Gastrocnemius medialis (tissue), 4 donors: ENCODE measurements at regions not wholly inside any gene's neighbourhood (a gene's known extent, or its start where the extent isn't known, plus 50 kb on each side); places are given as distances from the start of the nearest gene placed in this dataset.

Source experiments
- ATAC-seq, 2 donors: fragments of 150-250 bp; one replicate each; pipeline ENCODE4 v1.9.1; 2016
- DNase-seq, 2 donors: peaks; one replicate each; pipeline ENCODE4 v3.0.0-alpha.2; 2019
- H3K27ac ChIP-seq, 4 donors: fragments of 200-600 bp; sonication (generic); 1 replicate in 1 of 4; 2 replicates in 3 of 4; pipeline ENCODE4 v1.5.1; 2016 to 2018; ENCODE audit warnings: mild to moderate bottlenecking in 2 of 4, moderate library complexity in 1 of 4
- H3K27me3 ChIP-seq, 3 donors: fragments of 200-600 bp; sonication (generic) in 2 of 3; 1 replicate in 1 of 3; 2 replicates in 2 of 3; pipeline versions ENCODE4 v1.5.1 to v1.6.0; 2016 to 2019; ENCODE audit warnings: mild to moderate bottlenecking in 1 of 3, moderate library complexity in 1 of 3
- H3K36me3 ChIP-seq, 2 donors: fragments of 200-600 bp; sonication (generic) in 1 of 2; one replicate each; pipeline ENCODE4 v1.5.1; 2017 to 2018
- H3K4me1 ChIP-seq, 2 donors: fragments of 200-600 bp; sonication (generic) in 1 of 2; one replicate each; pipeline ENCODE4 v1.5.1; 2016 to 2017; ENCODE audit warnings: mild to moderate bottlenecking in 2 of 2
- H3K4me3 ChIP-seq, 4 donors: fragments of 200-600 bp; sonication (generic) in 3 of 4; 1 replicate in 1 of 4; 2 replicates in 3 of 4; pipeline ENCODE4 v1.5.1; 2016 to 2019; ENCODE audit warnings: mild to moderate bottlenecking in 2 of 4
- H3K9me3 ChIP-seq, 3 donors: fragments of 200-600 bp; sonication (generic) in 2 of 3; 1 replicate in 1 of 3; 2 replicates in 2 of 3; pipeline ENCODE4 v1.5.1; 2016 to 2019
- POLR2A ChIP-seq, 2 donors: fragments of 450-650 bp; IDR thresholded peaks; one replicate each; pipeline ENCODE4 v1.6.1; 2017; ENCODE audit warnings: antibody characterized with exemption in 2 of 2, mild to moderate bottlenecking in 2 of 2, moderate library complexity in 2 of 2
- in situ Hi-C, 4 donors: fragments of 200-750 bp; cut with MboI; loops; one replicate each; pipeline versions ENCODE4 v1.15.0 to v1.8.0; 2017; ENCODE audit warnings: low sequenced_read_pairs in 4 of 4
- intact Hi-C: fragments of 100-400 bp; cut with DNase I; formaldehyde crosslinking; loops from one replicate; pipeline ENCODE4 v1.15.1; 2023; ENCODE audit warnings: low total_unique reads
- TF ChIP-seq, protein P1 (sequence below), 5 experiments: fragments of 450-650 bp in 3 of 5; fragments of 200-600 bp in 2 of 5; sonication (generic) in 2 of 5; IDR thresholded peaks in 4 of 5; conservative IDR thresholded peaks in 1 of 5; 1 replicate in 4 of 5; 2 replicates in 1 of 5; pipeline ENCODE4 v1.5.1; 2016 to 2019; ENCODE audit warnings: antibody characterized with exemption in 5 of 5, mild to moderate bottlenecking in 3 of 5, moderate library complexity in 3 of 5

DNA sequence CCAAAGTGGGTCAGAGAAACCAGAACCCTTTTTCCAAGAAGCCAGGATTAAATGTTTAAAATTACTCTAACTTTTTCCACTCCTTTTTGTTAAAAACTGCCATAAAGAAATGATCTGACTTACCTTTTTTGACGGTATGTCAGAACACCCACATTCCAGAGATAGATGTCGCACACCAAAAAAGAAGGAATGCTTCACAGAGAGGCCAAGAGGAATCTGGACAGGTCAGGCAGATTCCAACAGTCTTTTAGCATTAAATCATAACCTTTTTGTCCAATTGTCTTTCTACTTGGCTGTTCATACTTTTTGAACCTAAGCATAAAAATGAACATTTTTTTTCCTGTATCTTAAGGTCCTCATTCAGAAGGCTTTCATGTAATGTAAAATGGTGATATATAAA is 846.9 kb downstream of the NSUN3 start:
- in situ Hi-C loops (no loop called here), intact Hi-C loops (no loop called here)
- TF ChIP-seq POLR2A (IDR thresholded peaks at IDR 0.05): no peak
- TF ChIP-seq, protein P1, sequence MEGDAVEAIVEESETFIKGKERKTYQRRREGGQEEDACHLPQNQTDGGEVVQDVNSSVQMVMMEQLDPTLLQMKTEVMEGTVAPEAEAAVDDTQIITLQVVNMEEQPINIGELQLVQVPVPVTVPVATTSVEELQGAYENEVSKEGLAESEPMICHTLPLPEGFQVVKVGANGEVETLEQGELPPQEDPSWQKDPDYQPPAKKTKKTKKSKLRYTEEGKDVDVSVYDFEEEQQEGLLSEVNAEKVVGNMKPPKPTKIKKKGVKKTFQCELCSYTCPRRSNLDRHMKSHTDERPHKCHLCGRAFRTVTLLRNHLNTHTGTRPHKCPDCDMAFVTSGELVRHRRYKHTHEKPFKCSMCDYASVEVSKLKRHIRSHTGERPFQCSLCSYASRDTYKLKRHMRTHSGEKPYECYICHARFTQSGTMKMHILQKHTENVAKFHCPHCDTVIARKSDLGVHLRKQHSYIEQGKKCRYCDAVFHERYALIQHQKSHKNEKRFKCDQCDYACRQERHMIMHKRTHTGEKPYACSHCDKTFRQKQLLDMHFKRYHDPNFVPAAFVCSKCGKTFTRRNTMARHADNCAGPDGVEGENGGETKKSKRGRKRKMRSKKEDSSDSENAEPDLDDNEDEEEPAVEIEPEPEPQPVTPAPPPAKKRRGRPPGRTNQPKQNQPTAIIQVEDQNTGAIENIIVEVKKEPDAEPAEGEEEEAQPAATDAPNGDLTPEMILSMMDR (IDR thresholded peaks at IDR 0.05 in 4 of 5, conservative IDR thresholded peaks at IDR 0.05 in 1 of 5): no peak
- Histone ChIP-seq H3K27ac (no peak overlapping the region), H3K9me3 (no peaks in the 10 kb centered on the region), H3K4me3 (no peak overlapping the region), H3K36me3 (no peaks in the 10 kb centered on the region), H3K4me1 (no peaks in the 10 kb centered on the region), H3K27me3 (no peaks in the 10 kb centered on the region)
- no peak for DNase-seq
- no peak for ATAC-seq

DNA sequence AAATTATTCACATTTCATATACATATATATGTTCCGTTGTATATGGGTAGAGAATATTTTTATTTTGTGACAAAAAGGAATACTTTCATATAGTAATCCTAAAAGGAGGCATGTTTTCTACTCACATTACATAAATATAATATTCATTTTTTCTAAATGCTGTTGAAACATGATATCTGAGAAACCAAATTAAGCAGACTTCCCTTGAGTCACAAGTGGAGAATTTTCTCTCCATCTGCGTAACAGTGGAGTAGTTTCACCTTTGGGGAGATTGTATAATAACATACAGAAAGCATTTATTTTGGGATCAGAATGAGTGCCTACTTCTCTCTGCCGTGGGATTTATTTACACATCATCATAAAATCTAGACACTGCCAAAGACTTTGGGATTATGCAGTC is 849.8 kb downstream of the NSUN3 start:
- DNase-seq: no peak
- TF ChIP-seq, protein P1 (IDR thresholded peaks at IDR 0.05 in 4 of 5, conservative IDR thresholded peaks at IDR 0.05 in 1 of 5): no peak
- TF ChIP-seq POLR2A (IDR thresholded peaks at IDR 0.05): no peak
- in situ Hi-C loops: no loop called here
- Histone ChIP-seq H3K9me3 (no peaks in the 10 kb centered on the region), H3K4me3 (no peak overlapping the region), H3K27ac (no peak overlapping the region), H3K36me3 (no peaks in the 10 kb centered on the region), H3K27me3 (no peaks in the 10 kb centered on the region), H3K4me1 (no peaks in the 10 kb centered on the region)
- intact Hi-C loops: no loop called here
- no peak for ATAC-seq

DNA sequence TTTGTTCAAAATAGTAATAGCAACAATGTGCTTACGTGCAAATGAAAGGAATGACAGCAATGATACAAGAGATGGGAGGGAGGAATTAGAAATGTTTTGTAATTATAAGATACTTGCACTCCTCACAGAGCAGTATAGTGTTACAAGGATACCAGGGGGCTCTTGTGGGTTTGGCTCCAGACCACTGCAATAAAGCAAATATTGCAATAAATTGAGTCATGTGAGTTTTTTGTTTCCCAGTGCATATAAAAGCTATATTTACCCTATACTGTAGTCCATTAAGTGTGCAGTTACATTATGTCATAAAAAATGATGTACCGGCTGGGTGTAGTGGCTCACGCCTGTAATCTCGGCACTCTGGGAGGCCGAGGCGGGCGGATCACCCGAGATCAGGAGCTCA is 864.3 kb downstream of the NSUN3 start:
- H3K27ac ChIP-seq: no peak overlapping the region
- no peaks in the 10 kb centered on the region for H3K9me3 ChIP-seq
- H3K36me3 ChIP-seq: no peaks in the 10 kb centered on the region
- H3K27me3 ChIP-seq: no peaks in the 10 kb centered on the region
- intact Hi-C loops: no loop called here
- no peak for ATAC-seq
- H3K4me1 ChIP-seq: no peaks in the 10 kb centered on the region
- TF ChIP-seq POLR2A (IDR thresholded peaks at IDR 0.05): no peak
- TF ChIP-seq, protein P1 (IDR thresholded peaks at IDR 0.05 in 4 of 5, conservative IDR thresholded peaks at IDR 0.05 in 1 of 5): no peak
- in situ Hi-C loops: no loop called here
- no peak overlapping the region for H3K4me3 ChIP-seq
- DNase-seq: no peak

DNA sequence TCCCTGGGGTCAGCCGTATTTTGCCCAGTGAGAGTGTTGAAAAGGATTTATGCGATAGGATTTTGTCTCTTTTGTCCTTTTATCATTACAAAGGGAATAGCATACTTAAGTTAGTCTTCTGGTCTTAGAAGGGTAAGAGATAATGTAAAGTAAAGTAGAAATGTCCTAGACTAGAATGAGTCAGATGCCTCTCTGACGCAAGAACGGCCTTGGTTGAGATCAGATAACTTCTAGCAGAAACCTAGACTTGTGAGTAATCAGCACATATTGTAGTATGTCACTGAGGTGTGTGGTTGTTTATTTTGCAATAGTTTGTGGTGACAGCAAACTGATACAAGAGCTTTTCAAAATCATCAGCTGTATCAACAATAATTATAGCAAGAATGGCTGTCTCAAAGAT is 866.1 kb downstream of the NSUN3 start:
- in situ Hi-C loops: no loop called here
- DNase-seq (no peak), ATAC-seq (no peak)
- Histone ChIP-seq H3K4me3 (no peak overlapping the region), H3K9me3 (no peaks in the 10 kb centered on the region), H3K36me3 (no peaks in the 10 kb centered on the region), H3K4me1 (no peaks in the 10 kb centered on the region), H3K27me3 (no peaks in the 10 kb centered on the region), H3K27ac (no peak overlapping the region)
- TF ChIP-seq POLR2A (IDR thresholded peaks at IDR 0.05): no peak
- TF ChIP-seq, protein P1 (IDR thresholded peaks at IDR 0.05 in 4 of 5, conservative IDR thresholded peaks at IDR 0.05 in 1 of 5): no peak
- intact Hi-C loops: no loop called here
